ENCODE measurements at regions not wholly inside any gene's neighbourhood (a gene's known extent, or its start where the extent isn't known, plus 50 kb on each side); places are given as distances from the start of the nearest gene placed in this dataset.
"Not testable (repeated sequence)": the region's sequence is repeated elsewhere in the genome, so short reads cannot be mapped to it uniquely, and the experiment has no call there.

- no peak for DNase-seq
These were observed 236.1 kb upstream of the G2E3 start for GRCh38 chr14:30322819-30323218.

- no peak for DNase-seq
These were observed 228.9 kb upstream of the G2E3 start for GRCh38 chr14:30330033-30330432.

- no peak for DNase-seq
These were observed 228.5 kb upstream of the G2E3 start for GRCh38 chr14:30330445-30330844.

GRCh38 chr14:30331030-30331429 is 227.9 kb upstream of the G2E3 start:
- no peak for DNase-seq

GRCh38 chr14:30332374-30332773 is 226.6 kb upstream of the G2E3 start:
- no peak for DNase-seq

- no peak for DNase-seq
These were observed 225.0 kb upstream of the G2E3 start for GRCh38 chr14:30333934-30334333.

- DNase-seq: no peak
These were observed 221.5 kb upstream of the G2E3 start for GRCh38 chr14:30337456-30337855.

- DNase-seq: no peak
These were observed 219.6 kb upstream of the G2E3 start for GRCh38 chr14:30339311-30339901.

GRCh38 chr14:30340495-30340894 is 218.5 kb upstream of the G2E3 start:
- DNase-seq: no peak

GRCh38 chr14:30345511-30345910 is 213.4 kb upstream of the G2E3 start:
- no peak for DNase-seq

GRCh38 chr14:30348445-30348844 is 210.5 kb upstream of the G2E3 start:
- no peak for DNase-seq

GRCh38 chr14:30349520-30349919 is 209.4 kb upstream of the G2E3 start:
- DNase-seq: no peak

- no peak for DNase-seq
These were observed 204.5 kb upstream of the G2E3 start for GRCh38 chr14:30354439-30354838.

- DNase-seq: no peak
These were observed 203.5 kb upstream of the G2E3 start for GRCh38 chr14:30355431-30355913.

- no peak for DNase-seq
These were observed 202.3 kb upstream of the G2E3 start for GRCh38 chr14:30356438-30357202.

- DNase-seq: no peak
These were observed 201.2 kb upstream of the G2E3 start for GRCh38 chr14:30357791-30358190.

- DNase-seq: no peak
These were observed 196.4 kb upstream of the G2E3 start for GRCh38 chr14:30362369-30363218.

GRCh38 chr14:30363219-30363880 is 195.6 kb upstream of the G2E3 start:
- DNase-seq: not testable (repeated sequence)

- DNase-seq: no peak
These were observed 189.3 kb upstream of the G2E3 start for GRCh38 chr14:30369502-30370180.

GRCh38 chr14:30373053-30373452 is 185.9 kb upstream of the G2E3 start:
- no peak for DNase-seq

- no peak for DNase-seq
These were observed 185.4 kb upstream of the G2E3 start for GRCh38 chr14:30373526-30373925.

GRCh38 chr14:30375296-30375892 is 183.6 kb upstream of the G2E3 start:
- DNase-seq: peak; percentile 57 to 65
